GM12865 (cell line): ENCODE measurements at regions not wholly inside any gene's neighbourhood (a gene's known extent, or its start where the extent isn't known, plus 50 kb on each side); places are given as distances from the start of the nearest gene placed in this dataset.
"Not testable (repeated sequence)": the region's sequence is repeated elsewhere in the genome, so short reads cannot be mapped to it uniquely, and the experiment has no call there.

Experiments used
- DNase-seq: peaks from one replicate; pipeline ENCODE4 v3.0.0; 2010; ENCODE audit warnings: low read depth
- H3K4me3 ChIP-seq: 2 replicates; pipeline ENCODE4 v1.5.1; 2011; ENCODE audit warnings: mild to moderate bottlenecking, low read depth, low read length, control low read depth
- TF ChIP-seq, protein P1 (sequence below): IDR thresholded peaks from 2 replicates; pipeline ENCODE4 v1.5.1; 2011; ENCODE audit warnings: low read length, control low read depth, low read depth, inconsistent platforms; ENCODE audit not compliant: insufficient read depth; ENCODE audit errors: missing control alignments

DNA sequence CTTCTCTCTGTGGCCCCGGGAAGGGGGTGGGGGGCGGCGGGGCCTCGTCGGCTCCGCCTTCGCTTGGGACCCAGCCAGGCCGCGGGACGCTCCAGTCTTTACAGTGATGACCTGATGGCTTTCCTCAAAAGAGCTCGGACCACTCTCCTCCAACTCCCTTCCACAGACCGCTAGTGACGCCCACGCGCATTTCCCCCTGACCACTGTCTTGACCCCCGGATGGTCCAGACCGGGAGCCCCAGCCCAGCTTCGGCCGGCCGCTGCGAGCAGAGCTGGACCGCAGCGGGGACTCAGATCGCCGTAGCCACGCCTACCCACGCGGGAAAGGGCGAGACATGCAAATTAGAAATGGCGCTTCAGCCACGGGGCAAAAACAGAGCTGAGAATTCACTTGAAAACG, 81.6 kb upstream of the RNU2-1 start:
- TF ChIP-seq, protein P1, sequence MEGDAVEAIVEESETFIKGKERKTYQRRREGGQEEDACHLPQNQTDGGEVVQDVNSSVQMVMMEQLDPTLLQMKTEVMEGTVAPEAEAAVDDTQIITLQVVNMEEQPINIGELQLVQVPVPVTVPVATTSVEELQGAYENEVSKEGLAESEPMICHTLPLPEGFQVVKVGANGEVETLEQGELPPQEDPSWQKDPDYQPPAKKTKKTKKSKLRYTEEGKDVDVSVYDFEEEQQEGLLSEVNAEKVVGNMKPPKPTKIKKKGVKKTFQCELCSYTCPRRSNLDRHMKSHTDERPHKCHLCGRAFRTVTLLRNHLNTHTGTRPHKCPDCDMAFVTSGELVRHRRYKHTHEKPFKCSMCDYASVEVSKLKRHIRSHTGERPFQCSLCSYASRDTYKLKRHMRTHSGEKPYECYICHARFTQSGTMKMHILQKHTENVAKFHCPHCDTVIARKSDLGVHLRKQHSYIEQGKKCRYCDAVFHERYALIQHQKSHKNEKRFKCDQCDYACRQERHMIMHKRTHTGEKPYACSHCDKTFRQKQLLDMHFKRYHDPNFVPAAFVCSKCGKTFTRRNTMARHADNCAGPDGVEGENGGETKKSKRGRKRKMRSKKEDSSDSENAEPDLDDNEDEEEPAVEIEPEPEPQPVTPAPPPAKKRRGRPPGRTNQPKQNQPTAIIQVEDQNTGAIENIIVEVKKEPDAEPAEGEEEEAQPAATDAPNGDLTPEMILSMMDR, result no peak
- no peak for DNase-seq
- no peak overlapping the region for H3K4me3 ChIP-seq

DNA sequence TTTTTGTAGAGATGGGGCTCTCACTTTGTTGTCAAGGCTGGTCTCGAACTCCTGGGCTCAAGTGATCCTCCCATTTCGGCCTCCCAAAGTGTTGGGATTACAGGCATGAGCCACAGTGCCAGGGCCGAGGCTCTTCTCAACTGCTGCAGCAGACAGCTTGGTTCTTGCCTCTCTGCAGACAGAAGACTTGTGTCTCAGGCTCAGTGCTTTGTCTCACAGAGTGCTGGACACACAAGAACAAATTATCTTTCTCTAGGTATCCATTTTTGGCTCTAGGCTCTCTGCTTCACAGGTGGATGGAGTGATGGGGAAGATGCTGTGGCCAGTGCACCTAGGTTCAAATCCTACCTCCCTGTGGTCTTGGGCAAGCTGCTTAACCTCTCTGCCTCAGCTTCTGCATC, 80.8 kb upstream of the RNU2-1 start:
- TF ChIP-seq, protein P1, result no peak
- H3K4me3 ChIP-seq, result no peak overlapping the region
- DNase-seq, result peak; percentile 14

DNA sequence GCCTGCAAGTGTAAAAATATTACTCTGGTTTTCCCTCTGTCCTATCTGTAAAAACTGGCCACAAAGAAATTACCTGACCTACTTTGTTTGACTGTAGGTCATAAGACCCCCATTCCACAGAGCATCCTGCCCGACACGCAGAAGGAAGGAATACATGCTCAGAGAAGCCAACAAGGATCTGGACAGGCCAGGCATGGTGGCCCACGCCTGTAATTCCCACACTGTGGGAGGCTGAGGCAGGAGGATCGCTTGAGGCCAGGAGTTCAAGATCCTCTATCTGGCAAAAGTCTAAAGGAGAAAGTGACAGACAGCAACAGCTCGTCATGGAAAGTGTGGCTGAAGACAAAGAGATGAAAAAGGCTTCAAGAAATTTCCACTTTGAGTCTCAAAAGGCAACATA, 78.2 kb upstream of the RNU2-1 start:
- no peak overlapping the region for H3K4me3 ChIP-seq
- TF ChIP-seq, protein P1, result no peak
- DNase-seq, result no peak

- no peak overlapping the region for H3K4me3 ChIP-seq
- TF ChIP-seq, protein P1, result no peak
- peak; percentile 18 for DNase-seq
Observed at GRCh38 chr17:43309505-43310332, 75.9 kb upstream of the RNU2-1 start.

DNA sequence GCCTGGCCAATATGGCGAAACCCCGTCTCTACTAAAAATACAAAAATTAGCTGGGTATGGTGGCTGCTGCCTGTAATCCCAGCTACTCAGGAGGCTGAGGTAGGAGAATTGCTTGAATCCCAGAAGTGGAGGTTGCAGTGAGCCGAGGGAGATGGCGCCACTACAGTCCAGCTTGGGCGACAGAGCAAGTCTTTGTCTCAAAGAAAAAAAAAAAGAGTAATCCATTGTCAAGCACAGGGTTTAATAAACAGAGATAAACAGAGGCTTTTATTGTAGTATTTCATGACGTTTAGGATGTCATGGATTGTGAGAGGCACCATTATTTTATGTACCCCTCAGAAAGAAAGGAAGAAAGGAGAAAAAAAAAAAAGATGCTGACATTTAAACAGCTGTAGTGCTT, 75.2 kb upstream of the RNU2-1 start:
- TF ChIP-seq, protein P1, result no peak
- no peak for DNase-seq
- no peak overlapping the region for H3K4me3 ChIP-seq

GRCh38 chr17:43304792-43305191, 71.0 kb upstream of the RNU2-1 start:
- H3K4me3 ChIP-seq, DNase-seq: not testable (repeated sequence)

DNA sequence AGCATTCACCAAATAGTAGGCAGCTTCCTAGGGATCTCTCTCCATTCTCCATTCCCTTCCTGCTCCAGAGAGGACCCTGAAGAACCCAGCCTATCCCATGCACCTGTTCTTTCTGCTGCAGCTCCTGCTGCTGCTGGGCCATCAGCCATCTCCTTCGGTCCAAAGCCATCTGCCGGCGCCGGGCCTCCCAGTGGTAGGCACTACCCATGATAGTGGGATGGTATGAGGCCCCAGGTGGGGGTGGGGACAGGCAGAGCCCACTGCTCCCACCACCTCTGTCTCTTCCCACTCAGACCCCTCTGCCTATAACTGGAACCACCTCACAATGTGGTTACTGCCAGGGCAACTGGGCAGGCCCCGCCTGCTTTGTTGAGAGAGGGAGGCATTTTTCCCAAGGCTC, 69.3 kb upstream of the RNU2-1 start:
- DNase-seq, H3K4me3 ChIP-seq: not testable (repeated sequence)

DNA sequence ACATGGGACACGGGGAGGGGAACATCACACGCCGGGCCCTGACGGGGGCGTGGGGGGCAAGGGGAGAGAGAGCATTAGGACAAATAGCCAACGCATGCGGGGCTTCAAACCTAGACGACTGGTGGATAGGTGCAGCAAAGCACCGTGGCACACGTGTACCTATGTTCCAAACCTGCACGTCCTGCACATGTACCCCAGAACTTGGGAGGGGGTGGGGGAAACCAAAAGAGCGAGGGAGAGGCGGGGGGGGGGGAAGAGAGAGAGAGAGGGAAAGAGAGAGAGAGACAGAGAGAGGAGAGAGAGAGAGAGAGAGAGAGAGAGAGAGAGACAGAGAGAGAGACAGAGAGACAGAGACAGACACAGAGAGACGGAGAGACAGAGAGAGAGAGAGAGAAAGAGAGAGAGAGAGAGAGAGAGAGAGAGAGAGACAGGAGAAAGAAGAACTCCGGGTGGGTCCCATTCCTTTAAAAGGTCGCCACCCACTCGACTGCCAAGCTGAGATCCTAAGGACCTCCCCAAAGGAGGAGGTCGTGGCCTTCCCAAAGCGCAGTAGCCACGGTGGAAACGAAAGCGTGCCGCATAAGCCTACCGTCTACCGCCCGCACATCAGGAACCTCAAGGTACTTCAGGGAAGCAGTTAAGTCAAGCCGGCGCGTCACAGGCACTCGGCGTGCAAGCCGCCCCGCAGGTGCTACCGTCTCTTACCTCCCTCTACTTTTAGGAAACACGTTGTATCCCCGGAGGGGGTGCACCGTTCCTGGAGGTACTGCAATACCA, 65.7 kb upstream of the RNU2-1 start:
- DNase-seq, H3K4me3 ChIP-seq: not testable (repeated sequence)

DNA sequence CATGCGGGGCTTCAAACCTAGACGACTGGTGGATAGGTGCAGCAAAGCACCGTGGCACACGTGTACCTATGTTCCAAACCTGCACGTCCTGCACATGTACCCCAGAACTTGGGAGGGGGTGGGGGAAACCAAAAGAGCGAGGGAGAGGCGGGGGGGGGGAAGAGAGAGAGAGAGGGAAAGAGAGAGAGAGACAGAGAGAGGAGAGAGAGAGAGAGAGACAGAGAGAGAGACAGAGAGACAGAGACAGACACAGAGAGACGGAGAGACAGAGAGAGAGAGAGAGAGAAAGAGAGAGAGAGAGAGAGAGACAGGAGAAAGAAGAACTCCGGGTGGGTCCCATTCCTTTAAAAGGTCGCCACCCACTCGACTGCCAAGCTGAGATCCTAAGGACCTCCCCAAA, 55.9 kb upstream of the RNU2-1 start:
- DNase-seq, H3K4me3 ChIP-seq: not testable (repeated sequence)

DNA sequence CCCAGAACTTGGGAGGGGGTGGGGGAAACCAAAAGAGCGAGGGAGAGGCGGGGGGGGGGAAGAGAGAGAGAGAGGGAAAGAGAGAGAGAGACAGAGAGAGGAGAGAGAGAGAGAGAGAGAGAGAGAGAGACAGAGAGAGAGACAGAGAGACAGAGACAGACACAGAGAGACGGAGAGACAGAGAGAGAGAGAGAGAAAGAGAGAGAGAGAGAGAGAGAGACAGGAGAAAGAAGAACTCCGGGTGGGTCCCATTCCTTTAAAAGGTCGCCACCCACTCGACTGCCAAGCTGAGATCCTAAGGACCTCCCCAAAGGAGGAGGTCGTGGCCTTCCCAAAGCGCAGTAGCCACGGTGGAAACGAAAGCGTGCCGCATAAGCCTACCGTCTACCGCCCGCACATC, 49.8 kb upstream of the RNU2-1 start:
- H3K4me3 ChIP-seq, DNase-seq: not testable (repeated sequence)
